ENCODE measurements at regions not wholly inside any gene's neighbourhood (a gene's known extent, or its start where the extent isn't known, plus 50 kb on each side); places are given as distances from the start of the nearest gene placed in this dataset.

GRCh38 chr1:81375884-81376548, 424.7 kb upstream of the ADGRL2 start:
- no peak overlapping the region for H3K4me3 Mint-ChIP-seq
- DNase-seq (ENCODE audit: low read depth, low spot score), result no peak
- peaks cover 22% of the 10 kb centered on the region for H3K4me1 Mint-ChIP-seq
- H3K27me3 Mint-ChIP-seq (ENCODE audit: low read depth), result no peaks in the 10 kb centered on the region
- peaks cover 2% of the 10 kb centered on the region for H3K9me3 Mint-ChIP-seq
- no peak for TF ChIP-seq CTCF (conservative IDR thresholded peaks at IDR 0.05)
- no peaks in the 10 kb centered on the region for H3K36me3 Mint-ChIP-seq (ENCODE audit: low read depth)
- H3K27ac Mint-ChIP-seq (ENCODE audit: unreplicated experiment), result no peak overlapping the region

GRCh38 chr1:81374481-81374880, 426.3 kb upstream of the ADGRL2 start:
- no peak overlapping the region for H3K27ac Mint-ChIP-seq (ENCODE audit: unreplicated experiment)

GRCh38 chr1:81371864-81372263, 428.9 kb upstream of the ADGRL2 start:
- peaks cover 7% of the 10 kb centered on the region for H3K9me3 Mint-ChIP-seq
- peak overlapping the region; percentile 37 for H3K27ac Mint-ChIP-seq (ENCODE audit: unreplicated experiment)
- H3K27me3 Mint-ChIP-seq (ENCODE audit: low read depth), result no peaks in the 10 kb centered on the region
- TF ChIP-seq CTCF (conservative IDR thresholded peaks at IDR 0.05), result no peak
- H3K36me3 Mint-ChIP-seq (ENCODE audit: low read depth), result peaks cover 5% of the 10 kb centered on the region
- no peak overlapping the region for H3K4me3 Mint-ChIP-seq
- no peak for DNase-seq (ENCODE audit: low read depth, low spot score)
- H3K4me1 Mint-ChIP-seq, result peaks cover 41% of the 10 kb centered on the region

More at GRCh38 chr1:81374481-81374880, 426.3 kb upstream of the ADGRL2 start:
- no peak for TF ChIP-seq CTCF (conservative IDR thresholded peaks at IDR 0.05)
- H3K27me3 Mint-ChIP-seq (ENCODE audit: low read depth), result no peaks in the 10 kb centered on the region
- peaks cover 2% of the 10 kb centered on the region for H3K9me3 Mint-ChIP-seq
- H3K36me3 Mint-ChIP-seq (ENCODE audit: low read depth), result no peaks in the 10 kb centered on the region
- no peak overlapping the region for H3K4me3 Mint-ChIP-seq
- H3K4me1 Mint-ChIP-seq, result peaks cover 28% of the 10 kb centered on the region
- DNase-seq (ENCODE audit: low read depth, low spot score), result no peak

- peaks cover 41% of the 10 kb centered on the region for H3K4me1 Mint-ChIP-seq
- H3K27me3 Mint-ChIP-seq (ENCODE audit: low read depth), result no peaks in the 10 kb centered on the region
- no peak overlapping the region for H3K4me3 Mint-ChIP-seq
- no peak overlapping the region for H3K27ac Mint-ChIP-seq (ENCODE audit: unreplicated experiment)
- H3K9me3 Mint-ChIP-seq, result peaks cover 7% of the 10 kb centered on the region
- TF ChIP-seq CTCF (conservative IDR thresholded peaks at IDR 0.05), result no peak
- peaks cover 5% of the 10 kb centered on the region for H3K36me3 Mint-ChIP-seq (ENCODE audit: low read depth)
- DNase-seq (ENCODE audit: low read depth, low spot score), result no peak
Observed at GRCh38 chr1:81369833-81370232, 430.9 kb upstream of the ADGRL2 start.

- Mint-ChIP-seq H3K9me3 (peaks cover 7% of the 10 kb centered on the region), H3K4me1 (peaks cover 31% of the 10 kb centered on the region), H3K4me3 (no peak overlapping the region), H3K36me3 (ENCODE audit: low read depth) (peaks cover 5% of the 10 kb centered on the region), H3K27me3 (ENCODE audit: low read depth) (no peaks in the 10 kb centered on the region), H3K27ac (ENCODE audit: unreplicated experiment) (no peak overlapping the region)
- DNase-seq (ENCODE audit: low read depth, low spot score), result no peak
- TF ChIP-seq CTCF (conservative IDR thresholded peaks at IDR 0.05), result no peak
Observed at GRCh38 chr1:81366173-81366572, 434.6 kb upstream of the ADGRL2 start.
